ENCODE measurements at regions not wholly inside any gene's neighbourhood (a gene's known extent, or its start where the extent isn't known, plus 50 kb on each side); places are given as distances from the start of the nearest gene placed in this dataset.

DNA sequence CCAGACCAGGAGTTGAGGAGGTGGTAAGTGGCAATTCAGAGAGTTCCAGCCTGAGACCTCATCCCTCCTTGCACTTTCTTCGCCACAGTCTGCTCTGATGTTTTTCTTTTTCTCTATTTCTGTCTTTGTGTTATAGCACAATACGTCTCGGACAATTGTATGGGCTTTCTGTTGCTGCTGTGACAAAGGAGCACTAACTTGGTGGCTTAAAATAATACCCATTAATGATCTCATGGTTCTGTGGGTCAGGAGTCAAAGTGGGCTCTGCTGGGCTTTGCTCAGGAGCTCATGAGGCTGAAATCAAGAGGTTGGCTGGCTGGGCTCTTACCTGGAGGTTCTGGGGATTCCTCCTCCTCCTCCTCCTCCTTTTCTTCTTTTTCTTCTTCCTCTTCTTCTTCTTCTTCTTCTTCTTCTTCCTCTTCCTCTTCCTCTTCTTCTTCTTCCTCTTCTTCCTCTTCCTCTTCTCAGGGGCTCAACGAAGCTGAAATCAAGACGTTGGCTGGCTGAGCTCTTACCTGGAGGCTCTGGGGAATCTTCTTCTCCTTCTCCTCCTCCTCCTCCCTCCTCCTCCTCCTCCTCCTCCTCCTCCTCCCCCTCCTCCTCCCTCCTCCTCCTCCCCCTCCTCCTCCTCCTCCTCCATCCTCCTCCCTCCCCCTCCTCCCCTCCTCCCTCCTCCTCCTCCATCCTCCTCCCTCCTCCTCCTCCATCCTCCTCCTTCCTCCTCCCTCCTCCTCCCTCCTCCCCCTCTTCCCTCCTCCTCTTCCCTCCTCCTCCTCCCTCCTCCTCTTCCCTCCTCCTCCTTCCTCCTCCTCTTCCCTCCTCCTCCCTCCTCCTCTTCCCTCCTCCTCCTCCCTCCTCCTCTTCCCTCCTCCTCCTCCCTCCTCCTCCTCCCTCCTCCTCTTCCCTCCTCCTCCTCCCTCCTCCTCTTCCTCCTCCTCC is 104.0 kb downstream of the GATA6 start:
- intact Hi-C loops (cut with DNase I), result no loop called here
- DNase-seq, result no peak
- H3K9me3 ChIP-seq, result no peaks in the 10 kb centered on the region
- 89 to 93% methylated on average over 5 of the region's 5 CpGs for WGBS, 2 donors
- H3K27me3 ChIP-seq, result no peaks in the 10 kb centered on the region
- no peak overlapping the region for H3K4me3 ChIP-seq (replicated peaks in 1 of 3)
- H3K27ac ChIP-seq, result no peak overlapping the region
- TF ChIP-seq POLR2A (IDR thresholded peaks at IDR 0.05), result no peak
- TF ChIP-seq, protein P1, sequence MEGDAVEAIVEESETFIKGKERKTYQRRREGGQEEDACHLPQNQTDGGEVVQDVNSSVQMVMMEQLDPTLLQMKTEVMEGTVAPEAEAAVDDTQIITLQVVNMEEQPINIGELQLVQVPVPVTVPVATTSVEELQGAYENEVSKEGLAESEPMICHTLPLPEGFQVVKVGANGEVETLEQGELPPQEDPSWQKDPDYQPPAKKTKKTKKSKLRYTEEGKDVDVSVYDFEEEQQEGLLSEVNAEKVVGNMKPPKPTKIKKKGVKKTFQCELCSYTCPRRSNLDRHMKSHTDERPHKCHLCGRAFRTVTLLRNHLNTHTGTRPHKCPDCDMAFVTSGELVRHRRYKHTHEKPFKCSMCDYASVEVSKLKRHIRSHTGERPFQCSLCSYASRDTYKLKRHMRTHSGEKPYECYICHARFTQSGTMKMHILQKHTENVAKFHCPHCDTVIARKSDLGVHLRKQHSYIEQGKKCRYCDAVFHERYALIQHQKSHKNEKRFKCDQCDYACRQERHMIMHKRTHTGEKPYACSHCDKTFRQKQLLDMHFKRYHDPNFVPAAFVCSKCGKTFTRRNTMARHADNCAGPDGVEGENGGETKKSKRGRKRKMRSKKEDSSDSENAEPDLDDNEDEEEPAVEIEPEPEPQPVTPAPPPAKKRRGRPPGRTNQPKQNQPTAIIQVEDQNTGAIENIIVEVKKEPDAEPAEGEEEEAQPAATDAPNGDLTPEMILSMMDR (IDR thresholded peaks at IDR 0.05), result no peak
- H3K36me3 ChIP-seq, result no peaks in the 10 kb centered on the region
- H3K4me1 ChIP-seq, result no peaks in the 10 kb centered on the region

DNA sequence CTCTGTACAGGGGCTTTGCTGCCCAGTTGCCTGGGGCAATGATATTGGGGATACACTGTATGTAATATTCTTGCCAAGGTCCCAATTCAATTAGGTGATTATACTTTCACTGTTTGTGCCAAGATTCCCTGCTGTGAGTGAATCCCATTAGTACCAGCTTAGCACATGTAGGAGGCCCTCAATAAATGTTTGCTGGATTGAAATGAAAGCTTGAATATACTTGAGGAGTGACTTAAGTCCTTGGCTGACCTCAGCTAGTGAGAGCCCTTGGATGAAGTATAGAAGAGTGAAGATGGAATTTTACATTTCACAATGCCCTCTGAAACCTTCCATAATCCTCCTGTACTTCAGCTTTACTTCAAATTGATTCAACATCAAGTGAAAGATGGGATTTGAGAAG is 102.9 kb downstream of the GATA6 start:
- no peak overlapping the region for H3K27ac ChIP-seq
- no peaks in the 10 kb centered on the region for H3K9me3 ChIP-seq
- DNase-seq, result no peak
- no peaks in the 10 kb centered on the region for H3K27me3 ChIP-seq
- no peak for TF ChIP-seq POLR2A (IDR thresholded peaks at IDR 0.05)
- TF ChIP-seq, protein P1 (IDR thresholded peaks at IDR 0.05), result no peak
- no peak overlapping the region for H3K4me3 ChIP-seq (replicated peaks in 1 of 3)
- H3K4me1 ChIP-seq, result no peaks in the 10 kb centered on the region
- H3K36me3 ChIP-seq, result no peaks in the 10 kb centered on the region
- intact Hi-C loops (cut with DNase I), result no loop called here

DNA sequence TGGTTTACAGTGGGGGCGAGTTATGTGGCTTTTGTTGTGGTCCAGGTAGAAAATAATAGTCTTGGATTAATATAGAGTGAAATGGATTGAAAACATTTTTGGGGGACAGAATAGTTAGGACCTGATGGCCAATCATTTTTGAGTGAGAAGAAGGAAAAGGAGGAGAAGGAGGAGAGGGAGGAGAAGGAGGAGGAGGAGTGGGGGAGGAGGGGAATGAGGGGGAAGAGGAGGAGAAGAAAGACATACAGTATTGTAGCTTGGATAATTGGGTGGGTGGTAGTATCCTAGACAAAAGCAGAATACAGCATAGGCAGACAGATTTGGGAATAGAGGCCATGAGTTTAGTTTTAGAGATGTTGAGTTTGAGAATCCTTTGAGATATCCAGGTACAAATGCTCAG is 101.6 kb downstream of the GATA6 start:
- no peaks in the 10 kb centered on the region for H3K4me1 ChIP-seq
- H3K36me3 ChIP-seq, result no peaks in the 10 kb centered on the region
- no peaks in the 10 kb centered on the region for H3K27me3 ChIP-seq
- no peaks in the 10 kb centered on the region for H3K9me3 ChIP-seq
- no peak for DNase-seq
- WGBS, 2 donors, result 94 to 95% methylated on average over 1 of the region's 1 CpG
- TF ChIP-seq, protein P1 (IDR thresholded peaks at IDR 0.05), result no peak
- TF ChIP-seq POLR2A (IDR thresholded peaks at IDR 0.05), result no peak
- no peak overlapping the region for H3K27ac ChIP-seq
- no peak overlapping the region for H3K4me3 ChIP-seq (replicated peaks in 1 of 3)
- intact Hi-C loops (cut with DNase I), result no loop called here

DNA sequence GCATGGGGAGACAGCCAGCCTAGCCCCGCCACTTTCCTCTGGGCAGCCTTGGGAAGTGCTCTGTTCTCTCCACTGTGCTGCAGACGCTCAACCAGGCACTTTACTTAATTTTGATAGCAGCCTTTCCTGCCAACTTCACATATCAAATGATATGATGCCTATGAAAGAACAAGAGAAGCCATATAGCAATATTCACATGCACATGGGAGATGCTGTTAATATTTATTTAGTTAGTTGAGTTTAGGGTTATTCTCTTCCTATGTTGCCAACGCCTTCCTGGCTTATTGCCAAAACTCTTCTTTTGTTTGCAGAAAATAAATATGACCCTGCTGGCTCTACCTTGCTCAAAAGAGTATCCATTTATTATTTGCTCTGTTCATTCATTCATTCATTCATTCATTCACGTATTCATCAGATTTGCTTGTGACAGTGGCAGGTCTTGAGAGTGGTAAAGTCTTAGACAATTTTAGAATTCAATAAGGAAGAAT is 99.3 kb downstream of the GATA6 start:
- no peaks in the 10 kb centered on the region for H3K27me3 ChIP-seq
- H3K36me3 ChIP-seq, result no peaks in the 10 kb centered on the region
- no peak for DNase-seq
- H3K4me3 ChIP-seq (replicated peaks in 1 of 3), result no peak overlapping the region
- H3K9me3 ChIP-seq, result no peaks in the 10 kb centered on the region
- H3K4me1 ChIP-seq, result no peaks in the 10 kb centered on the region
- intact Hi-C loops (cut with DNase I), result no loop called here
- TF ChIP-seq, protein P1 (IDR thresholded peaks at IDR 0.05), result no peak
- no peak for TF ChIP-seq POLR2A (IDR thresholded peaks at IDR 0.05)
- 70% methylated on average over 4 of the region's 4 CpGs for WGBS, 2 donors
- no peak overlapping the region for H3K27ac ChIP-seq

DNA sequence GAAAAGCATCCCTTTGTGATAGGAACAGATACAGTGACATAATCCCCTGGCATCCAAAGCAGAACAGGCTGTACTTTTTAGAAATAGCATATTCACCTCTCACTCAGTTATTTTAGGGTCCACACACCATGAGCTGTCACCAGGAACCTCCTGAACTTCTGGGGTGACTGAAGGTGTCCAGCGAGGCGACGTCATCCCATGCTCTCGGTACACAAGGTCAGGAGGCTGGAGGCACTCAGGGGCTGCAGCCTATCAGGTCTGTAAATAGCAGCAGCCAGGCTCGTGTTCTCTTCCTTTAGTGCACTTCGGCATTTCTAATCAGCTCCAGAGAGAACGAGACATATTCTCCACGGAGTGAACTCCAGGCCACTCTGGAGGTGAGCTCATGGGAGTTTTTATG is 98.3 kb downstream of the GATA6 start:
- H3K9me3 ChIP-seq, result no peaks in the 10 kb centered on the region
- H3K4me3 ChIP-seq (replicated peaks in 1 of 3), result no peak overlapping the region
- H3K4me1 ChIP-seq, result no peaks in the 10 kb centered on the region
- DNase-seq, result no peak
- WGBS, 2 donors, result 62 to 73% methylated on average over 8 of the region's 8 CpGs
- intact Hi-C loops (cut with DNase I), result no loop called here
- no peak for TF ChIP-seq POLR2A (IDR thresholded peaks at IDR 0.05)
- TF ChIP-seq, protein P1 (IDR thresholded peaks at IDR 0.05), result no peak
- no peaks in the 10 kb centered on the region for H3K27me3 ChIP-seq
- no peak overlapping the region for H3K27ac ChIP-seq
- no peaks in the 10 kb centered on the region for H3K36me3 ChIP-seq

Measured in thyroid gland (tissue), 4 donors.